22Rv1 (cell line): ENCODE measurements at regions not wholly inside any gene's neighbourhood (a gene's known extent, or its start where the extent isn't known, plus 50 kb on each side); places are given as distances from the start of the nearest gene placed in this dataset.

Experiments
- CTCF ChIP-seq: fragments of 450-650 bp; IDR thresholded peaks from 2 replicates; pipeline ENCODE4 v1.5.1; 2017; ENCODE audit warnings: mild to moderate bottlenecking
- ZFX ChIP-seq: fragments of 450-650 bp; IDR thresholded peaks from 2 replicates; pipeline ENCODE4 v1.6.1; 2017; ENCODE audit warnings: antibody characterized with exemption, borderline replicate concordance

GRCh38 chr2:41718705-41719104 lies 329.1 kb upstream of the PKDCC start:
- no peak for TF ChIP-seq CTCF
- TF ChIP-seq ZFX: no peak
